ENCODE measurements at regions not wholly inside any gene's neighbourhood (a gene's known extent, or its start where the extent isn't known, plus 50 kb on each side); places are given as distances from the start of the nearest gene placed in this dataset.

DNA sequence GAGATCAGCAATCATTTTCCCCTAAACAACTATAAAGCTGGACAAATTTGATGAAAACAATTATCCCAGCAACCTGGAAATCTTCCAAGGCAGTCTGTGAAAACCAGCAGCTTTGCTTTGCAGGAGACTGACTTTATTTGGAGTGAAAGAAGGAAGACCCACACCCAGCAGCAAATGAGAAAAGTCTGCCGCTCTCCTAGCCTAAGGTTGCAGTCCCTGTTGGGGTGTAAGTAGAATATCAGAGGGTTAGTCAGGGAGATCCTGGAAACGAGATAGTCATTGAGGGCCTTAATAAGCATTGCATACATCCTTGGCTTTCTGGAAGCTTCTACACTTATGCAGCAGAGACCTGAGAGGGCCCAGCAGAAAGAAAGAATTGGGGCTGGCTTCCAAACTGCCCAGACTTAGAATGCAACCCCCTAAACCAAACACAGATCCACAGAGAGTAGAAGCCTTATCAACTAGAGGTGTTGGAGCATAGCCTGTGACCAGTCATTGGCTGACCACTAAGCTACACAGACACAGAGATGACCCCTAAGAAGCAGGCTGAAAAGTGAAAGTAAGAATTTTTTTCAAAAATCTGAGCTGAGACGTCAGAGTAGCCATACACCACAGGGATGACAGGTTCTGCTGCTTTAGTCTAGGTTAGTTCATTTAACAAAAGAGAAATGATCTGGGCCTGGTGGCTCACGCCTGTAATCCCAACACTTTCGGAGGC is 98.3 kb downstream of the LYPLAL1 start:
- H3K9ac ChIP-seq (ENCODE audit: low read length) = peak overlapping the region; percentile 71

DNA sequence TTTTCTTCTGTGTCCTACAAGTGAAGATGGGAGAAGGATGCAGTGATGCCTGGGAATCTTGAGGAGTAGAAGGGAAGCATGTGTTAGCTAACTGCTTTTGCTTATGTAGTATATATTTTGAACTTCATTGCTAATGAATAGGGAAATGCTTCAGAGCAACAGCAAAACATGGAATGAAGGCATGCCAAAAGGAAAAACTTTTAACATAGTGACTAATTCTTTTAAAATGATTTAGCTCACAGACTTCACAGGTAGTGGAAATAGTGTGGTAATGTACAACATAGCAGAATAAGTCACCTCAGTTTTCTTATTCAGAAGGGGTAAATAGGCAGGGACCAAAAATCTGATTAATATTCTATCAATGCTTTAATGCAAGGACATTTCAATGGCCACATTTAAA is 95.5 kb downstream of the LYPLAL1 start:
- Histone ChIP-seq H2AK5ac (ENCODE audit: low read length, severe bottlenecking) (no peak overlapping the region), H3K18ac (ENCODE audit: low read depth in 1 of 2, low read length in 2 of 2) (no peak overlapping the region), H2BK15ac (ENCODE audit: low read depth, poor library complexity, severe bottlenecking) (no peak overlapping the region), H3K4me1 (ENCODE audit: control insufficient read depth, insufficient read depth, low read depth, low read length) (peaks cover 2% of the 10 kb centered on the region), H3K4me2 (ENCODE audit: low read length, poor library complexity, severe bottlenecking) (no peak overlapping the region), H2BK120ac (ENCODE audit: low read depth, low read length) (no peak overlapping the region), H3K4me3 (ENCODE audit: insufficient read depth in 1 of 2, low read depth in 1 of 2, low read length in 2 of 2) (no peak overlapping the region), H3K9me3 (ENCODE audit: control insufficient read depth, low read length) (no peaks in the 10 kb centered on the region), H3K14ac (ENCODE audit: low read length in 2 of 2) (no peak overlapping the region), H3K9ac (ENCODE audit: low read length) (no peak overlapping the region), H3K27ac (ENCODE audit: low read length, poor library complexity, severe bottlenecking) (no peak overlapping the region), H3K36me3 (ENCODE audit: control insufficient read depth in 1 of 2, insufficient read depth in 2 of 2, low read depth in 1 of 2, low read length in 2 of 2) (peaks cover 0 to 3% of the 10 kb centered on the region in 2 experiments), H2BK5ac (ENCODE audit: low read depth, low read length, poor library complexity, severe bottlenecking) (no peak overlapping the region), H4K8ac (ENCODE audit: low read length) (no peak overlapping the region), H4K91ac (ENCODE audit: low read length) (no peak overlapping the region), H3K4ac (ENCODE audit: low read depth in 1 of 2, low read length in 2 of 2) (no peak overlapping the region), H2BK12ac (ENCODE audit: low read length in 2 of 2) (no peak overlapping the region), H3K23ac (ENCODE audit: low read length in 2 of 2) (no peak overlapping the region), H3K27me3 (ENCODE audit: control insufficient read depth in 1 of 2, insufficient read depth in 1 of 2, low read length in 2 of 2) (no peaks in the 10 kb centered on the region), H2AFZ (ENCODE audit: low read depth, low read length) (no peak overlapping the region), H3K79me1 (replicated peaks; ENCODE audit: low read length, poor library complexity, severe bottlenecking) (peaks cover 2% of the 10 kb centered on the region)
- no peak for DNase-seq

More for the DNA sequence above, 98.3 kb downstream of the LYPLAL1 start:
- H2BK5ac ChIP-seq (ENCODE audit: low read depth, low read length, poor library complexity, severe bottlenecking) = no peak overlapping the region
- H3K27me3 ChIP-seq (ENCODE audit: control insufficient read depth in 1 of 2, insufficient read depth in 1 of 2, low read length in 2 of 2) = no peaks in the 10 kb centered on the region
- no peak overlapping the region for H2AFZ ChIP-seq (ENCODE audit: low read depth, low read length)
- H2BK15ac ChIP-seq (ENCODE audit: low read depth, poor library complexity, severe bottlenecking) = no peak overlapping the region
- no peak overlapping the region for H4K91ac ChIP-seq (ENCODE audit: low read length)
- DNase-seq = peak; percentile 66
- peak overlapping the region in 1 of 2 experiments; percentile 58 for H3K4me3 ChIP-seq (ENCODE audit: insufficient read depth in 1 of 2, low read depth in 1 of 2, low read length in 2 of 2)
- H2AK5ac ChIP-seq (ENCODE audit: low read length, severe bottlenecking) = no peak overlapping the region
- H3K79me1 ChIP-seq (replicated peaks; ENCODE audit: low read length, poor library complexity, severe bottlenecking) = peaks cover 2% of the 10 kb centered on the region
- no peak overlapping the region for H3K23ac ChIP-seq (ENCODE audit: low read length in 2 of 2)
- H4K8ac ChIP-seq (ENCODE audit: low read length) = no peak overlapping the region
- peak overlapping the region; percentile 35 for H3K4me2 ChIP-seq (ENCODE audit: low read length, poor library complexity, severe bottlenecking)
- H3K27ac ChIP-seq (ENCODE audit: low read length, poor library complexity, severe bottlenecking) = peak overlapping the region; percentile 5
- no peak overlapping the region for H2BK12ac ChIP-seq (ENCODE audit: low read length in 2 of 2)
- no peak overlapping the region for H3K14ac ChIP-seq (ENCODE audit: low read length in 2 of 2)
- H3K9me3 ChIP-seq (ENCODE audit: control insufficient read depth, low read length) = no peaks in the 10 kb centered on the region
- H2BK120ac ChIP-seq (ENCODE audit: low read depth, low read length) = no peak overlapping the region
- H3K4ac ChIP-seq (ENCODE audit: low read depth in 1 of 2, low read length in 2 of 2) = no peak overlapping the region
- peaks cover 2% of the 10 kb centered on the region for H3K4me1 ChIP-seq (ENCODE audit: control insufficient read depth, insufficient read depth, low read depth, low read length)
- peaks cover 0 to 3% of the 10 kb centered on the region in 2 experiments for H3K36me3 ChIP-seq (ENCODE audit: control insufficient read depth in 1 of 2, insufficient read depth in 2 of 2, low read depth in 1 of 2, low read length in 2 of 2)
- WGBS = 81% methylated on average over 5 of the region's 5 CpGs
- no peak overlapping the region for H3K18ac ChIP-seq (ENCODE audit: low read depth in 1 of 2, low read length in 2 of 2)

DNA sequence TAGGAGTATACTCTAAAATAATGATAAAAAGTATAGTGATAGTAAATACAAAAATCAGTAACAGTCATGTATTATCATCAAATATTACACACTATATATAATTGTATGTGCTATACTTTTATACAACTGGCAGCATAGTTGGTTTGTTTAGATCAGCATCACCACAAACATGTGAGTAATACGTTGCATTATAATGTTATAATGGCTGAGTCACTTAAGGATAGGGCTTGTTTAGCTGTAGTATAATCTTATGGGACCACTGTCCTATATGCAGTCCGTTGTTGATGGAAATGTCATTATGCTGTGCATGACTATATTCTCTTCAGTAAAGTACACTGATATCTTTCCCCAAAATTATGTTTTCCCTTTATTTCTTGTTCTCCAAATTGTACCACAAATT is 92.8 kb downstream of the LYPLAL1 start:
- 0% methylated on average over 1 of the region's 2 CpGs for WGBS
- H3K36me3 ChIP-seq (ENCODE audit: control insufficient read depth in 1 of 2, insufficient read depth in 2 of 2, low read depth in 1 of 2, low read length in 2 of 2) = no peaks in the 10 kb centered on the region
- no peak overlapping the region for H2BK120ac ChIP-seq (ENCODE audit: low read depth, low read length)
- DNase-seq = peak; percentile 44
- H2AK5ac ChIP-seq (ENCODE audit: low read length, severe bottlenecking) = no peak overlapping the region
- H3K4me2 ChIP-seq (ENCODE audit: low read length, poor library complexity, severe bottlenecking) = no peak overlapping the region
- H3K9me3 ChIP-seq (ENCODE audit: control insufficient read depth, low read length) = peaks cover 15% of the 10 kb centered on the region
- H3K18ac ChIP-seq (ENCODE audit: low read depth in 1 of 2, low read length in 2 of 2) = no peak overlapping the region
- H2BK15ac ChIP-seq (ENCODE audit: low read depth, poor library complexity, severe bottlenecking) = no peak overlapping the region
- no peak overlapping the region for H3K14ac ChIP-seq (ENCODE audit: low read length in 2 of 2)
- no peak overlapping the region for H2BK12ac ChIP-seq (ENCODE audit: low read length in 2 of 2)
- H4K8ac ChIP-seq (ENCODE audit: low read length) = no peak overlapping the region
- no peak overlapping the region for H3K27ac ChIP-seq (ENCODE audit: low read length, poor library complexity, severe bottlenecking)
- H3K4ac ChIP-seq (ENCODE audit: low read depth in 1 of 2, low read length in 2 of 2) = no peak overlapping the region
- H2AFZ ChIP-seq (ENCODE audit: low read depth, low read length) = no peak overlapping the region
- H2BK5ac ChIP-seq (ENCODE audit: low read depth, low read length, poor library complexity, severe bottlenecking) = no peak overlapping the region
- H3K4me1 ChIP-seq (ENCODE audit: control insufficient read depth, insufficient read depth, low read depth, low read length) = no peaks in the 10 kb centered on the region
- H3K27me3 ChIP-seq (ENCODE audit: control insufficient read depth in 1 of 2, insufficient read depth in 1 of 2, low read length in 2 of 2) = no peaks in the 10 kb centered on the region
- H3K23ac ChIP-seq (ENCODE audit: low read length in 2 of 2) = no peak overlapping the region
- H3K79me1 ChIP-seq (replicated peaks; ENCODE audit: low read length, poor library complexity, severe bottlenecking) = peaks cover 2% of the 10 kb centered on the region
- H3K9ac ChIP-seq (ENCODE audit: low read length) = no peak overlapping the region
- no peak overlapping the region for H4K91ac ChIP-seq (ENCODE audit: low read length)
- H3K4me3 ChIP-seq (ENCODE audit: insufficient read depth in 1 of 2, low read depth in 1 of 2, low read length in 2 of 2) = no peak overlapping the region

DNA sequence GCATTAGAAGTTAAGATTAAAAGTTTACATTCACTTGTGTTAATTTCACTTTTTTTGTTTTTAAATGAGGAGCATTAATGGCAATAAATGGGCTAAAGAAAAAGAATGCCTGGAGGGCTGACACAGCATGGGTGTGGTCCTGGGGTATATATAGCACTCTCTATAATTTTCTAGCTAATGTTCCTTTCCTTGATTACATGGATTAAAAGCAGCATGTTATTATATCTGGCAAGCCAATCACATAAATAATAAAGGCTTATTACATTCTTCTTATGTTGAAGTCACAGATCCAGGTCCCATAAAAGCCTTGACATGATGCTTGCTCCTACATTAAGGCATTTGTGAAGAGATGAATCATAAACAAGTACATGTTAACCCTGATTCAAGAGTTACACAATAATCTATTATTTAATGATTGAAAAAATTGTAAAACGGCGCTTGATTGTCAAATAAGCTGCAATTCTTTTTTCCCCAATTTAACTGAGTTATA is 91.4 kb downstream of the LYPLAL1 start:
- Histone ChIP-seq H3K9ac (ENCODE audit: low read length) (peak overlapping the region; percentile 24), H3K4me3 (ENCODE audit: insufficient read depth in 1 of 2, low read depth in 1 of 2, low read length in 2 of 2) (no peak overlapping the region), H2BK5ac (ENCODE audit: low read depth, low read length, poor library complexity, severe bottlenecking) (no peak overlapping the region), H2AFZ (ENCODE audit: low read depth, low read length) (no peak overlapping the region), H3K18ac (ENCODE audit: low read depth in 1 of 2, low read length in 2 of 2) (no peak overlapping the region), H4K91ac (ENCODE audit: low read length) (no peak overlapping the region), H3K27me3 (ENCODE audit: control insufficient read depth in 1 of 2, insufficient read depth in 1 of 2, low read length in 2 of 2) (no peaks in the 10 kb centered on the region), H3K27ac (ENCODE audit: low read length, poor library complexity, severe bottlenecking) (peak overlapping the region; percentile 56), H3K14ac (ENCODE audit: low read length in 2 of 2) (no peak overlapping the region), H2AK5ac (ENCODE audit: low read length, severe bottlenecking) (no peak overlapping the region), H3K4me1 (ENCODE audit: control insufficient read depth, insufficient read depth, low read depth, low read length) (no peaks in the 10 kb centered on the region), H3K4me2 (ENCODE audit: low read length, poor library complexity, severe bottlenecking) (no peak overlapping the region), H3K23ac (ENCODE audit: low read length in 2 of 2) (no peak overlapping the region), H2BK12ac (ENCODE audit: low read length in 2 of 2) (no peak overlapping the region), H3K36me3 (ENCODE audit: control insufficient read depth in 1 of 2, insufficient read depth in 2 of 2, low read depth in 1 of 2, low read length in 2 of 2) (no peaks in the 10 kb centered on the region), H3K4ac (ENCODE audit: low read depth in 1 of 2, low read length in 2 of 2) (no peak overlapping the region), H3K79me1 (replicated peaks; ENCODE audit: low read length, poor library complexity, severe bottlenecking) (no peaks in the 10 kb centered on the region), H3K9me3 (ENCODE audit: control insufficient read depth, low read length) (peaks cover 23% of the 10 kb centered on the region), H2BK15ac (ENCODE audit: low read depth, poor library complexity, severe bottlenecking) (no peak overlapping the region), H2BK120ac (ENCODE audit: low read depth, low read length) (no peak overlapping the region), H4K8ac (ENCODE audit: low read length) (no peak overlapping the region)
- WGBS = no CpG with 5 or more reads among the region's 2 CpGs
- no peak for DNase-seq

All from mesenchymal stem cell (in vitro differentiated cells and primary cell).